GM12878 (cell line): ENCODE measurements at regions not wholly inside any gene's neighbourhood (a gene's known extent, or its start where the extent isn't known, plus 50 kb on each side); places are given as distances from the start of the nearest gene placed in this dataset.

Source experiments
- ATAC-seq: fragments of 200-7000 bp; cut with Tn5 transposase; 3 replicates; pipeline ENCODE4 v1.9.1; 2020; ENCODE audit warnings: mild to moderate bottlenecking, moderate library complexity
- BruUV-seq: library from RNA; stranded (reverse); fragments of 400-500 nt; replicated peaks from 2 replicates; lab custom pipeline; 2021; lab: Mats Ljungman, UMichigan
- CTCF ChIA-PET: fragments of 300-600 bp; sonication (Branson Sonifier 250); formaldehyde crosslinking; extraction: SDS; loops from one replicate; lab custom pipeline; 2021; ENCODE audit warnings: inconsistent platforms; lab: Yijun Ruan, JAX
- POLR2A ChIA-PET: fragments of 350-600 bp; formaldehyde crosslinking; extraction: SDS; loops from one replicate; lab custom pipeline; 2021; ENCODE audit warnings: inconsistent platforms; lab: Charles Lee
- RAD21 ChIA-PET: fragments of 300-600 bp; sonication (Branson Sonifier 250); formaldehyde crosslinking; loops from one replicate; lab custom pipeline; 2023; ENCODE audit warnings: antibody characterized with exemption; ENCODE audit not compliant: unreplicated experiment; lab: Charles Lee
- SMC1A ChIA-PET: fragments of 300-600 bp; sonication (Branson Sonifier 250); formaldehyde crosslinking; loops from one replicate; lab custom pipeline; 2023; ENCODE audit not compliant: unreplicated experiment, uncharacterized antibody; lab: Charles Lee
- DNase-seq: peaks from one replicate; pipeline ENCODE4 v3.0.0-alpha.2; 2011; ENCODE audit warnings: low read depth, low spot score
- FAIRE-seq: peaks from 3 replicates; lab custom pipeline; 2011; peaks lifted over from hg19 to GRCh38; lab: Jason Lieb, UNC
- H2AFZ ChIP-seq: 2 replicates; pipeline ENCODE4 v1.6.0; 2011; ENCODE audit warnings: low read depth, low read length, control low read depth; ENCODE audit not compliant: control insufficient read depth
- H3K27ac ChIP-seq: 2 replicates; pipeline ENCODE4 v1.5.1; 2011; ENCODE audit warnings: control low read depth; ENCODE audit not compliant: control insufficient read depth, insufficient read depth
- H3K27me3 ChIP-seq, 2 experiments: replicated peaks in 1 of 2; 2 replicates each; pipeline versions ENCODE4 v1.6.0 to v1.6.1; 2011; ENCODE audit warnings: low read length in 1 of 2; ENCODE audit not compliant: control insufficient read depth in 2 of 2, insufficient read depth in 2 of 2
- H3K36me3 ChIP-seq, 2 experiments: 2 replicates each; pipeline ENCODE4 v1.5.1; 2011; ENCODE audit warnings: low read length in 1 of 2; ENCODE audit not compliant: control insufficient read depth in 2 of 2, insufficient read depth in 2 of 2
- H3K4me1 ChIP-seq: 2 replicates; pipeline ENCODE4 v1.6.1; 2011; ENCODE audit warnings: mild to moderate bottlenecking, low read length, moderate library complexity, mixed read lengths; ENCODE audit not compliant: control insufficient read depth, insufficient read depth
- H3K4me2 ChIP-seq: 2 replicates; pipeline ENCODE4 v1.6.0; 2011; ENCODE audit warnings: control low read depth; ENCODE audit not compliant: control insufficient read depth, insufficient read depth
- H3K4me3 ChIP-seq: fragments of 200-600 bp; sonication (generic); 2 replicates; pipeline ENCODE4 v1.5.1; 2016
- H3K79me2 ChIP-seq: 2 replicates; pipeline ENCODE4 v1.6.0; 2011; ENCODE audit warnings: low read length; ENCODE audit not compliant: control insufficient read depth, insufficient read depth
- H3K9ac ChIP-seq: 2 replicates; pipeline ENCODE4 v1.8.0; 2011; ENCODE audit warnings: low read length, control low read depth, mixed read lengths; ENCODE audit not compliant: control insufficient read depth, insufficient read depth
- H3K9me3 ChIP-seq: replicated peaks from 3 replicates; pipeline ENCODE4 v1.5.1; 2011; ENCODE audit warnings: mild to moderate bottlenecking, low read length; ENCODE audit not compliant: control insufficient read depth, insufficient read depth
- H4K20me1 ChIP-seq: 2 replicates; pipeline ENCODE4 v1.6.0; 2011; ENCODE audit not compliant: control insufficient read depth, insufficient read depth
- CBX5 ChIP-seq: sonication (generic); IDR thresholded peaks from 2 replicates; pipeline ENCODE4 v1.6.1; 2016; ENCODE audit warnings: low read depth, moderate library complexity, mild to moderate bottlenecking, inconsistent platforms
- NKRF ChIP-seq: fragments of 450-650 bp; conservative IDR thresholded peaks from 2 replicates; pipeline ENCODE4 v1.6.1; 2017; ENCODE audit warnings: mild to moderate bottlenecking, moderate library complexity
- PAX5 ChIP-seq: IDR thresholded peaks from 2 replicates; pipeline ENCODE4 v1.6.1; 2011; ENCODE audit warnings: low read depth, low read length, borderline replicate concordance
- SIX5 ChIP-seq: IDR thresholded peaks from 2 replicates; pipeline ENCODE4 v1.6.1; 2011; ENCODE audit warnings: mild to moderate bottlenecking, low read depth, low read length, moderate library complexity; ENCODE audit not compliant: severe bottlenecking
- SMC3 ChIP-seq: IDR thresholded peaks from 2 replicates; pipeline ENCODE4 v1.6.1; 2011; ENCODE audit warnings: low read length, improper control_type of control experiment, borderline replicate concordance
- SP1 ChIP-seq: IDR thresholded peaks from one replicate; pipeline ENCODE4 v1.6.1; 2011; ENCODE audit warnings: low read depth, low read length
- ZBTB40 ChIP-seq: fragments of 450-650 bp; IDR thresholded peaks from 2 replicates; pipeline ENCODE4 v1.6.1; 2016; ENCODE audit warnings: mild to moderate bottlenecking, moderate library complexity, borderline replicate concordance
- WGBS: methylation state at CpG from one replicate; pipeline ENCODE4 v1.1.6; 2016; ENCODE audit warnings: low lambda C conversion rate; ENCODE audit not compliant: insufficient replicate concordance, insufficient coverage; ENCODE audit errors: missing lambda C conversion rate; 5-methylcytosine and 5-hydroxymethylcytosine counted together
- in situ Hi-C: fragments of 300-500 bp; cut with MboI; formaldehyde crosslinking; loops from 9 replicates; pipeline ENCODE4 v1.14.3; 2018; ENCODE audit warnings: mixed read lengths
- intact Hi-C: fragments of 100-400 bp; cut with micrococcal nuclease; formaldehyde crosslinking; loops from one replicate; pipeline ENCODE4 v1.14.2; 2022; ENCODE audit not compliant: unreplicated experiment

- no peaks in the 10 kb centered on the region for H3K36me3 ChIP-seq
- H3K4me1 ChIP-seq, result peaks cover 8% of the 10 kb centered on the region
- FAIRE-seq, result no peak
- H3K27ac ChIP-seq, result no peak overlapping the region
- ChIA-PET SMC1A (interaction anchor here (0.6 to 0.8 kb wide), 2 partner anchors 142 to 414 kb away, joined by 3 read pairs; no protein-coding TSS in a partner anchor), POLR2A (no interaction called here), RAD21 (interaction anchor here (1.6 kb wide), 1 partner anchor 222 kb away, joined by 6 read pairs; no protein-coding TSS in a partner anchor), CTCF (interaction anchor here (0.7 to 2.9 kb wide), 3 partner anchors 11 to 80 kb away, joined by 3 to 24 read pairs (median 4); no protein-coding TSS in a partner anchor)
- in situ Hi-C loops, result no loop called here
- TF ChIP-seq ZBTB40 (no peak), SP1 (no peak), CBX5 (no peak), PAX5 (no peak), SIX5 (no peak), SMC3 (no peak), NKRF (no peak)
- H4K20me1 ChIP-seq, result no peaks in the 10 kb centered on the region
- H3K9ac ChIP-seq, result no peak overlapping the region
- intact Hi-C loops, result no loop called here
- H3K4me3 ChIP-seq, result no peak overlapping the region
- H3K9me3 ChIP-seq, result peaks cover 9% of the 10 kb centered on the region; the same call in 2 of the 3 replicates
- DNase-seq, result no peak
- no peak overlapping the region for H3K4me2 ChIP-seq
- ATAC-seq, result no peak
- 68% methylated on average over 5 of the region's 5 CpGs for WGBS
- H2AFZ ChIP-seq, result no peak overlapping the region
- H3K27me3 ChIP-seq, result no peaks in the 10 kb centered on the region; a peak in 1 of 4 replicates
- no peaks in the 10 kb centered on the region for H3K79me2 ChIP-seq
- BruUV-seq, result no TSS peak
Measured at GRCh38 chr11:123257370-123257769, 62.3 kb upstream of the CLMP start.
